T-cell (primary cell): ENCODE measurements at regions not wholly inside any gene's neighbourhood (a gene's known extent, or its start where the extent isn't known, plus 50 kb on each side); places are given as distances from the start of the nearest gene placed in this dataset.

Experiments used
- ATAC-seq, 4 experiments: fragments of 200-7000 bp in 3 of 4; fragments of 150-1000 bp in 1 of 4; cut with Tn5 transposase; replicated peaks in 1 of 4; 1 replicate in 3 of 4; 2 replicates in 1 of 4; pipeline ENCODE4 v1.10.0; 2021; ENCODE audit warnings: moderate library complexity in 3 of 4, mild to moderate bottlenecking in 2 of 4, moderate number of reproducible peaks in 1 of 4
- CTCF ChIA-PET, 2 donors: fragments of 300-600 bp; sonication (Branson Sonifier 250); formaldehyde crosslinking; loops; one replicate each; lab custom pipeline; 2022; ENCODE audit warnings: antibody characterized with exemption in 2 of 2; lab: Charles Lee
- POLR2A ChIA-PET, 2 donors: fragments of 300-600 bp; sonication (Branson Sonifier 250); formaldehyde crosslinking; loops; one replicate each; lab custom pipeline; 2022; ENCODE audit warnings: antibody characterized with exemption in 2 of 2; lab: Charles Lee
- DNase-seq, 35 experiments: peaks; one replicate each; pipeline versions ENCODE4 v3.0.0 to v3.0.0-alpha.2; 2013 to 2023
- H3K27ac ChIP-seq: one replicate; pipeline ENCODE4 v1.5.1; 2013; ENCODE audit warnings: low read length
- H3K27me3 ChIP-seq, 2 experiments: replicated peaks in 1 of 2; 1 replicate in 1 of 2; 2 replicates in 1 of 2; pipeline versions ENCODE4 v1.6.1 to v1.7.0; 2013; ENCODE audit warnings: low read length in 1 of 2, mixed read lengths in 1 of 2; ENCODE audit not compliant: control insufficient read depth in 2 of 2, insufficient read depth in 2 of 2; ENCODE audit errors: extremely low read depth in 1 of 2
- H3K36me3 ChIP-seq, 2 donors: 1 replicate in 1 of 2; 2 replicates in 1 of 2; pipeline versions ENCODE4 v1.6.1 to v1.7.0; 2013; ENCODE audit warnings: low read length in 1 of 2; ENCODE audit not compliant: control insufficient read depth in 2 of 2, insufficient read depth in 1 of 2; ENCODE audit errors: extremely low read depth in 1 of 2
- H3K4me1 ChIP-seq, 2 experiments: 1 replicate in 1 of 2; 2 replicates in 1 of 2; pipeline versions ENCODE4 v1.6.1 to v1.7.0; 2013; ENCODE audit warnings: low read length in 2 of 2, mixed read lengths in 1 of 2; ENCODE audit not compliant: insufficient read depth in 2 of 2, control insufficient read depth in 1 of 2; ENCODE audit errors: extremely low read depth in 1 of 2
- H3K4me3 ChIP-seq, 2 donors: 1 replicate in 1 of 2; 2 replicates in 1 of 2; pipeline versions ENCODE4 v1.5.1 to v1.7.0; 2013; ENCODE audit warnings: mild to moderate bottlenecking in 2 of 2, low read length in 1 of 2, moderate library complexity in 1 of 2; ENCODE audit not compliant: control insufficient read depth in 1 of 2; ENCODE audit errors: extremely low read depth in 1 of 2
- H3K9me3 ChIP-seq: 2 replicates; pipeline ENCODE4 v1.7.0; 2013
- H3K27ac Mint-ChIP-seq, 2 donors: one replicate each; pipeline ENCODE4 v1.8.0; 2020 to 2021; ENCODE audit warnings: mild to moderate bottlenecking in 2 of 2, mixed read lengths in 2 of 2
- H3K27me3 Mint-ChIP-seq, 2 donors: one replicate each; pipeline ENCODE4 v1.8.0; 2021 to 2022; ENCODE audit warnings: mixed read lengths in 2 of 2
- H3K36me3 Mint-ChIP-seq: one replicate; pipeline ENCODE4 v1.8.0; 2021; ENCODE audit warnings: mixed read lengths
- H3K4me1 Mint-ChIP-seq, 3 donors: one replicate each; pipeline ENCODE4 v1.8.0; 2020 to 2022; ENCODE audit warnings: mixed read lengths in 3 of 3, mild to moderate bottlenecking in 1 of 3
- H3K4me3 Mint-ChIP-seq, 3 donors: one replicate each; pipeline ENCODE4 v1.8.0; 2020 to 2022; ENCODE audit warnings: mild to moderate bottlenecking in 3 of 3, mixed read lengths in 3 of 3, moderate library complexity in 3 of 3
- H3K9me3 Mint-ChIP-seq, 3 donors: one replicate each; pipeline ENCODE4 v1.8.0; 2020 to 2022; ENCODE audit warnings: mixed read lengths in 3 of 3
- WGBS: methylation state at CpG from one replicate; pipeline ENCODE4 v1.1.5; 2013; ENCODE audit warnings: missing lambda C conversion rate; ENCODE audit not compliant: insufficient coverage; 5-methylcytosine and 5-hydroxymethylcytosine counted together

DNA sequence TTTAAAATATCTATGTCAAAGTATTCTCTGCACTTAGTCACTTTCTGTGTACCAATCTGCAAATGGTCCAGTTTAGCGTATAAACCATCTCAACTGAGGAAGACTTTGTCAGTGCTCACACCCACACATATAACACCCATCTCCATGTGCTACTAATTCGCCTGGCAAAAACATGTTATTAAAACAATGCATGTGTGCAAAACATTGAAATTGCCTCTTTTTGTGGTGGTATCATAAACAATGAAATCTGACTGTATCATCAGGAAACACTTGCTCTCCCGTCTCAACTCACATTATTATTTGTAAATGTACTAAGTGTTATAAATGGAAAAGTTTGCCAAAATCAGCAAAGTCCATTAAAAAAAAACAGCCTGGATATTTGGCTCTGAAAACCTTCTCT is 105.9 kb upstream of the FOXC1 start:
- H3K4me1 Mint-ChIP-seq: no peaks in the 10 kb centered on the region
- 40% methylated on average over 1 of the region's 3 CpGs for WGBS

DNA sequence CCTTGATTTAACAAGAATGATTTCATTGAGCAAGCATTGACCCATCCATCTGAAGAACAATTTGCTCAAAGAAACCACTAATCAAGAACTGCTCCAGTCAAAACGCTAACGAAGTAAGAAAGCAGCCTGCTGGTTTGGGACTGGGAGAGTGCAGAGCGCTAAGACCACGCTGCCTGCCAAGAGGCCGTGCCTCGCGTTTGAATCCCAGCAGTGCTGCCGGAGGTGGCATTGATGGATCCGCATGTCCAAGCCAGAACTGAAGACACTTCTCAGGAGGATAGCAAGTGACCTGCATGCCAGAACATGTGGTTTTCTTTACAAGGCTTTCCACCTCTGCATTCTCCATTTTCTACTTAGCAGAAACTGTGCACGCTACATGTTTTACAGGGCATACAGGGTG is 105.2 kb upstream of the FOXC1 start:
- Histone ChIP-seq H3K4me1 (no peaks in the 10 kb centered on the region), H3K4me3 (no peak overlapping the region), H3K9me3 (no peaks in the 10 kb centered on the region), H3K36me3 (no peaks in the 10 kb centered on the region), H3K27me3 (peaks cover 0 to 16% of the 10 kb centered on the region in 2 experiments), H3K27ac (no peak overlapping the region)
- ChIA-PET POLR2A (no interaction called here), CTCF (no interaction called here)
- peaks cover 30 to 31% of the 10 kb centered on the region in 2 donors for H3K27me3 Mint-ChIP-seq
- no peaks in the 10 kb centered on the region for H3K4me1 Mint-ChIP-seq
- no peak overlapping the region for H3K27ac Mint-ChIP-seq
- H3K4me3 Mint-ChIP-seq: no peak overlapping the region
- DNase-seq: no peak
- H3K9me3 Mint-ChIP-seq: peaks cover 4 to 6% (median 4%) of the 10 kb centered on the region in 3 donors
- no peaks in the 10 kb centered on the region for H3K36me3 Mint-ChIP-seq
- over 99% methylated on average over 10 of the region's 10 CpGs for WGBS
- ATAC-seq: no peak

More for the DNA sequence above, 105.9 kb upstream of the FOXC1 start:
- ChIA-PET POLR2A (no interaction called here), CTCF (no interaction called here)
- H3K4me1 ChIP-seq: no peaks in the 10 kb centered on the region
- Mint-ChIP-seq H3K36me3 (no peaks in the 10 kb centered on the region), H3K27ac (no peak overlapping the region), H3K9me3 (no peaks in the 10 kb centered on the region), H3K4me3 (no peak overlapping the region), H3K27me3 (peaks cover 25 to 31% of the 10 kb centered on the region in 2 donors)
- DNase-seq: no peak
- H3K27ac ChIP-seq: no peak overlapping the region
- no peaks in the 10 kb centered on the region for H3K36me3 ChIP-seq
- peaks cover 0 to 16% of the 10 kb centered on the region in 2 experiments for H3K27me3 ChIP-seq
- H3K4me3 ChIP-seq: no peak overlapping the region
- no peaks in the 10 kb centered on the region for H3K9me3 ChIP-seq
- ATAC-seq: no peak

DNA sequence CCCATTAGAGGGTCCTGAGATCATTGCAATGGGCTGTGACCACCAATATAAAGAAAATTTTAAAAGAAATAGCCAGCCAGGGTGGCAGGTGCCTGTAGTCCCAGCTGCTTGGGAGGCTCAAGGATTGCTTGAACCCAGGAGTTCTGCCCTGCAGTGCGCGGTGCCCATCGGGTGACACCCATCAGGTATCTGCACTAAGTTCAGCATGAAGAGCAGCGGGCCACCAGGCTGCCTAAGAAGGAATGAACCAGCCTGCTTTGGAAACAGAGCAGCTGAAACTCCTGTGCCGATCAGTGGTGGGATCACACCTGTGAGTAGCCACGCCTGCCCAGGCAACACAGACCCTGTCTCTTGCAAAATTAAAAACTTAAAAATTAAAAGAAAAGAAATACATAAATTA is 102.5 kb upstream of the FOXC1 start:
- Mint-ChIP-seq H3K36me3 (no peaks in the 10 kb centered on the region), H3K27ac (no peak overlapping the region), H3K27me3 (peaks cover 14 to 29% of the 10 kb centered on the region in 2 donors), H3K4me1 (no peaks in the 10 kb centered on the region), H3K9me3 (peaks cover 8 to 10% (median 9%) of the 10 kb centered on the region in 3 donors), H3K4me3 (no peak overlapping the region)
- WGBS: 83% methylated on average over 3 of the region's 6 CpGs
- H3K27me3 ChIP-seq: peaks cover 0 to 9% of the 10 kb centered on the region in 2 experiments
- no peaks in the 10 kb centered on the region for H3K36me3 ChIP-seq
- H3K4me3 ChIP-seq: no peak overlapping the region
- ChIA-PET CTCF (interaction anchor here in 1 of 2 donors (0.7 kb wide), 1 partner anchor 409 kb away, joined by 3 read pairs; no protein-coding TSS in a partner anchor), POLR2A (no interaction called here)
- H3K27ac ChIP-seq: no peak overlapping the region
- ATAC-seq (no peak), DNase-seq (no peak)
- H3K9me3 ChIP-seq: no peaks in the 10 kb centered on the region
- H3K4me1 ChIP-seq: no peaks in the 10 kb centered on the region

DNA sequence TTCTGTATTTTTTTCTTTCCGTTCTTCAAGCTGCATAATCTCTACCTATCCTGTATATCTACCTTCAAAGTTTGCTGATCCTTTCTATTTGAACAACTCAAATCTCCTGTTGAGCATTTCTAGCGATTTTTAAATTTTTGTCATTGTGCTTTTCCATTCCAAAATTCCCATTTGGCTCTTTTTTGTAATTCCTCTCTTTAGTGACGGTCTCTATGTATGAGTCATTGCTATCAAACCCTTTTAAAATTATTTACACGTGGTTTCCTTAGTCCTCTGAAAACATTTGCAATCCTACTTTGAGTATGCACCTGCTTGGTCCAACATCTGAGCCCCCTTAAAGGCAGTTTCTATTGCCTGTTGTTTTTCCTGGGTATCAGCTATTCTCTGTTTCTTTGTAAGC is 100.5 kb upstream of the FOXC1 start:
- DNase-seq: no peak
- Mint-ChIP-seq H3K9me3 (peaks cover 8 to 10% (median 9%) of the 10 kb centered on the region in 3 donors), H3K36me3 (no peaks in the 10 kb centered on the region), H3K27me3 (peaks cover 16 to 29% of the 10 kb centered on the region in 2 donors), H3K4me1 (no peaks in the 10 kb centered on the region), H3K27ac (no peak overlapping the region), H3K4me3 (no peak overlapping the region)
- CTCF ChIA-PET: no interaction called here
- H3K4me1 ChIP-seq: no peaks in the 10 kb centered on the region
- WGBS: 73% methylated on average over 2 of the region's 4 CpGs
- no peak for ATAC-seq
- H3K36me3 ChIP-seq: no peaks in the 10 kb centered on the region
- peaks cover 0 to 9% of the 10 kb centered on the region in 2 experiments for H3K27me3 ChIP-seq
- POLR2A ChIA-PET: no interaction called here
- H3K27ac ChIP-seq: no peak overlapping the region
- no peaks in the 10 kb centered on the region for H3K9me3 ChIP-seq
- no peak overlapping the region for H3K4me3 ChIP-seq

DNA sequence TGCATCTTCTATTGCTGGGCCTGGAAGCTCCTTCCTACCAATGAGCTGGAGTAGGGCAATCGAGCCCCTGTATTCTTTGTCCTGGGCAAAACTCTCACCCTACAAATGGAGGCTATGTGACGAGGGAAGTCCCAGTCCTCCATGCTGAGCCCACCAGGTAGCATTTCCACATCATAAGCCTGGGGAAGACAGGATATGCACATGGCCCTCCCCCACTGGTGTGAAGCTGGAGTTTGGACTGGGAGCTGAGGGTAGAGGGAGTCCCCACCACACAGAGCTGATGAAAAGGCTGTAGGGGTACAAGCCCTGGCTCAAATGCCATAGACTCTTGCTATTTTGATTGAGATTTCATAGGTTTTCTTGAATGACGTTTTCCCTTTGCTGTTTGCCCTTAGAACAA is 99.5 kb upstream of the FOXC1 start:
- Histone ChIP-seq H3K27ac (no peak overlapping the region), H3K4me1 (no peaks in the 10 kb centered on the region), H3K4me3 (no peak overlapping the region), H3K27me3 (peaks cover 0 to 9% of the 10 kb centered on the region in 2 experiments), H3K36me3 (no peaks in the 10 kb centered on the region), H3K9me3 (no peaks in the 10 kb centered on the region)
- H3K36me3 Mint-ChIP-seq: no peaks in the 10 kb centered on the region
- DNase-seq (no peak), ATAC-seq (no peak)
- H3K9me3 Mint-ChIP-seq: peaks cover 8 to 10% (median 9%) of the 10 kb centered on the region in 3 donors
- POLR2A ChIA-PET: no interaction called here
- WGBS: no CpG with 5 or more reads among the region's 3 CpGs
- H3K4me1 Mint-ChIP-seq: no peaks in the 10 kb centered on the region
- H3K4me3 Mint-ChIP-seq: no peak overlapping the region
- CTCF ChIA-PET: no interaction called here
- H3K27me3 Mint-ChIP-seq: peaks cover 17 to 30% of the 10 kb centered on the region in 2 donors
- no peak overlapping the region for H3K27ac Mint-ChIP-seq

DNA sequence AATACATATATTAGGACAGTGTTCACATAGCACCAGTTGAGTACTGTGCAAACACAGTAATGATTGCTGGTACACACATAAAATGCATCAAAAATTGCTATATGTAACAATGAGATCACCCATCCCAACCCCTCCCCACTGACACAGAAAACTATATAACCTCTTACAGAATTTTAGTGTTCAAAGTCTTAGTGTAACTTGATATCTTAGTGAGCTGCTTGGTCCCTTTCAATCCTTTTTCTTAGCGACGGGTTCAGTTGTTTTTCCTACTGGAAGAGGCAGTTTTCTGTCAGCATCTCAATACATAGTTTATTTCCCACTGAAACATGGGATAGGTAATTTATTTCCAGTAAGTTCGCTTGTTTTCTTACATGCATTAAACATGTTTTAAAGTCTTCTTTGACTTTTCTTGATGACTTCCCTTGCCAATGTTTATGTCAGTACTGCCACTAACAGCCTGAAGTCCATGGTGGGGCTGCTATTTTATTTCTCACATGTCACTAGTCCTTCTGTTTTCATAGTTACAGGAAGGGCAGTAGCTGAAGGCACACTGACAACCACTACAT is 96.4 kb upstream of the FOXC1 start:
- peaks cover 0 to 7% of the 10 kb centered on the region in 2 experiments for H3K27me3 ChIP-seq
- WGBS: no CpG with 5 or more reads among the region's 3 CpGs
- H3K4me1 Mint-ChIP-seq: no peaks in the 10 kb centered on the region
- H3K27ac ChIP-seq: no peak overlapping the region
- H3K4me3 ChIP-seq: no peak overlapping the region
- H3K9me3 Mint-ChIP-seq: peaks cover 8 to 10% (median 9%) of the 10 kb centered on the region in 3 donors
- H3K9me3 ChIP-seq: no peaks in the 10 kb centered on the region
- ChIA-PET POLR2A (no interaction called here), CTCF (interaction anchor here in 1 of 2 donors (0.7 kb wide), 1 partner anchor 48 kb away, joined by 3 read pairs; no protein-coding TSS in a partner anchor)
- peaks cover 12 to 18% of the 10 kb centered on the region in 2 donors for H3K27me3 Mint-ChIP-seq
- H3K27ac Mint-ChIP-seq: no peak overlapping the region
- H3K36me3 Mint-ChIP-seq: no peaks in the 10 kb centered on the region
- no peaks in the 10 kb centered on the region for H3K4me1 ChIP-seq
- no peak overlapping the region for H3K4me3 Mint-ChIP-seq
- no peaks in the 10 kb centered on the region for H3K36me3 ChIP-seq
- ATAC-seq (no peak), DNase-seq (no peak)
